Chondrocyte (in vitro differentiated cells): ENCODE measurements at regions not wholly inside any gene's neighbourhood (a gene's known extent, or its start where the extent isn't known, plus 50 kb on each side); places are given as distances from the start of the nearest gene placed in this dataset.

Experiments used
- DNase-seq: peaks from one replicate; pipeline ENCODE4 v3.0.0; 2021; ENCODE audit warnings: mixed read lengths, low spot score
- H3K27ac Mint-ChIP-seq: one replicate; pipeline ENCODE4 v1.8.0; 2021; ENCODE audit warnings: mild to moderate bottlenecking, moderate library complexity, mixed read lengths; ENCODE audit not compliant: unreplicated experiment
- H3K27me3 Mint-ChIP-seq: 2 replicates; pipeline ENCODE4 v1.8.0; 2021; ENCODE audit warnings: low read depth, mixed read lengths
- H3K36me3 Mint-ChIP-seq: 2 replicates; pipeline ENCODE4 v1.8.0; 2021; ENCODE audit warnings: low read depth, mixed read lengths
- H3K4me1 Mint-ChIP-seq: 2 replicates; pipeline ENCODE4 v1.8.0; 2021; ENCODE audit warnings: low read depth, mild to moderate bottlenecking, mixed read lengths
- H3K4me3 Mint-ChIP-seq: one replicate; pipeline ENCODE4 v1.8.0; 2021; ENCODE audit warnings: mild to moderate bottlenecking, moderate library complexity, mixed read lengths; ENCODE audit not compliant: unreplicated experiment
- H3K9me3 Mint-ChIP-seq: 2 replicates; pipeline ENCODE4 v1.8.0; 2021; ENCODE audit warnings: low read depth, mixed read lengths
- CTCF ChIP-seq: fragments of 200-600 bp; sonication (generic); IDR thresholded peaks from 2 replicates; pipeline ENCODE4 v1.5.0; 2021; ENCODE audit warnings: antibody characterized with exemption, mild to moderate bottlenecking, moderate library complexity

- Mint-ChIP-seq H3K27ac (peak overlapping the region; percentile 94), H3K9me3 (no peaks in the 10 kb centered on the region), H3K4me3 (peak overlapping the region; percentile 25), H3K27me3 (peaks cover 3% of the 10 kb centered on the region), H3K36me3 (no peaks in the 10 kb centered on the region), H3K4me1 (peaks cover 30% of the 10 kb centered on the region)
- no peak for DNase-seq
- peak; percentile 100 for TF ChIP-seq CTCF
These were observed 61.4 kb upstream of the TRIM2 start for GRCh38 chr4:153142700-153143438.

- H3K9me3 Mint-ChIP-seq: no peaks in the 10 kb centered on the region
- no peaks in the 10 kb centered on the region for H3K36me3 Mint-ChIP-seq
- peak overlapping the region; percentile 94 for H3K27ac Mint-ChIP-seq
- peak overlapping the region; percentile 26 for H3K4me3 Mint-ChIP-seq
- no peak for TF ChIP-seq CTCF
- peaks cover 3% of the 10 kb centered on the region for H3K27me3 Mint-ChIP-seq
- no peak for DNase-seq
- peaks cover 30% of the 10 kb centered on the region for H3K4me1 Mint-ChIP-seq
These were observed 60.5 kb upstream of the TRIM2 start for GRCh38 chr4:153143527-153144348.

GRCh38 chr4:153146031-153146430 lies 58.2 kb upstream of the TRIM2 start:
- Mint-ChIP-seq H3K36me3 (no peaks in the 10 kb centered on the region), H3K9me3 (no peaks in the 10 kb centered on the region), H3K4me3 (no peak overlapping the region), H3K27ac (no peak overlapping the region), H3K4me1 (peaks cover 19% of the 10 kb centered on the region), H3K27me3 (peaks cover 3% of the 10 kb centered on the region)
- DNase-seq: no peak
- no peak for TF ChIP-seq CTCF

- no peak for DNase-seq
- peaks cover 25% of the 10 kb centered on the region for H3K4me1 Mint-ChIP-seq
- H3K36me3 Mint-ChIP-seq: no peaks in the 10 kb centered on the region
- H3K27ac Mint-ChIP-seq: no peak overlapping the region
- H3K4me3 Mint-ChIP-seq: no peak overlapping the region
- H3K9me3 Mint-ChIP-seq: no peaks in the 10 kb centered on the region
- TF ChIP-seq CTCF: no peak
- peaks cover 3% of the 10 kb centered on the region for H3K27me3 Mint-ChIP-seq
These were observed 57.3 kb upstream of the TRIM2 start for GRCh38 chr4:153146961-153147360.

GRCh38 chr4:153148791-153149190 lies 55.5 kb upstream of the TRIM2 start:
- H3K4me3 Mint-ChIP-seq: no peak overlapping the region
- H3K9me3 Mint-ChIP-seq: no peaks in the 10 kb centered on the region
- no peaks in the 10 kb centered on the region for H3K27me3 Mint-ChIP-seq
- no peak for DNase-seq
- no peaks in the 10 kb centered on the region for H3K36me3 Mint-ChIP-seq
- peaks cover 27% of the 10 kb centered on the region for H3K4me1 Mint-ChIP-seq
- no peak for TF ChIP-seq CTCF
- no peak overlapping the region for H3K27ac Mint-ChIP-seq
